Body of pancreas (tissue), 4 donors: ENCODE measurements at regions not wholly inside any gene's neighbourhood (a gene's known extent, or its start where the extent isn't known, plus 50 kb on each side); places are given as distances from the start of the nearest gene placed in this dataset.

Experiments
- POLR2A ChIP-seq, 3 donors: fragments of 450-650 bp; IDR thresholded peaks; one replicate each; pipeline ENCODE4 v1.6.1; 2016; ENCODE audit warnings: antibody characterized with exemption in 3 of 3, mild to moderate bottlenecking in 2 of 3
- TF ChIP-seq, protein P1 (sequence below), 7 experiments: fragments of 450-650 bp in 4 of 7; fragments of 200-600 bp in 3 of 7; sonication (generic) in 3 of 7; IDR thresholded peaks; one replicate each; pipeline ENCODE4 v1.5.1; 2016 to 2019; ENCODE audit warnings: antibody characterized with exemption in 7 of 7

DNA sequence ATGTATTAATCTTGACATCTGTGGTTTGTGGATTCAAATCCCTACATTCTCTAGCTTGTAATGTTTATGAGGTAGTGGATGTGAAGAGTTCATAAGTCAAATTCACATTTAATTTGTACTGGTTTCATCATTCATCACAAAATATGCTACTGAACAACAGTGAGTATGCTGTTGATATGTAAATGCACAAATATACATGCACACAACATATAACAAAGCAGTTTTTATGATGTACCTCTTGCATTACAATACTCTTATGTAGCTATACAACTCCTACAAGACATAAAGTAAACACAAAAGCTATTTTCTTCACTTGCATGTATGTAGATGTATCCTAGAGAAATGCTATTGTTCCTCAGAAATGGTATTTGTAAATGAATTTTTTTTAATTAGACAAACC is 111.0 kb upstream of the ANTXRL start:
- TF ChIP-seq, protein P1, sequence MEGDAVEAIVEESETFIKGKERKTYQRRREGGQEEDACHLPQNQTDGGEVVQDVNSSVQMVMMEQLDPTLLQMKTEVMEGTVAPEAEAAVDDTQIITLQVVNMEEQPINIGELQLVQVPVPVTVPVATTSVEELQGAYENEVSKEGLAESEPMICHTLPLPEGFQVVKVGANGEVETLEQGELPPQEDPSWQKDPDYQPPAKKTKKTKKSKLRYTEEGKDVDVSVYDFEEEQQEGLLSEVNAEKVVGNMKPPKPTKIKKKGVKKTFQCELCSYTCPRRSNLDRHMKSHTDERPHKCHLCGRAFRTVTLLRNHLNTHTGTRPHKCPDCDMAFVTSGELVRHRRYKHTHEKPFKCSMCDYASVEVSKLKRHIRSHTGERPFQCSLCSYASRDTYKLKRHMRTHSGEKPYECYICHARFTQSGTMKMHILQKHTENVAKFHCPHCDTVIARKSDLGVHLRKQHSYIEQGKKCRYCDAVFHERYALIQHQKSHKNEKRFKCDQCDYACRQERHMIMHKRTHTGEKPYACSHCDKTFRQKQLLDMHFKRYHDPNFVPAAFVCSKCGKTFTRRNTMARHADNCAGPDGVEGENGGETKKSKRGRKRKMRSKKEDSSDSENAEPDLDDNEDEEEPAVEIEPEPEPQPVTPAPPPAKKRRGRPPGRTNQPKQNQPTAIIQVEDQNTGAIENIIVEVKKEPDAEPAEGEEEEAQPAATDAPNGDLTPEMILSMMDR (IDR thresholded peaks at IDR 0.05), result no peak
- no peak for TF ChIP-seq POLR2A (IDR thresholded peaks at IDR 0.05)
